ENCODE measurements at regions not wholly inside any gene's neighbourhood (a gene's known extent, or its start where the extent isn't known, plus 50 kb on each side); places are given as distances from the start of the nearest gene placed in this dataset.
"Not testable (repeated sequence)": the region's sequence is repeated elsewhere in the genome, so short reads cannot be mapped to it uniquely, and the experiment has no call there.

- DNase-seq, result peak; percentile 96
Observed at GRCh38 chr3:65030847-65031463, 343.2 kb upstream of the ADAMTS9 start.

- DNase-seq, result no peak
Observed at GRCh38 chr3:65030014-65030627, 342.3 kb upstream of the ADAMTS9 start.

- DNase-seq, result no peak
Observed at GRCh38 chr3:65029130-65029529, 341.3 kb upstream of the ADAMTS9 start.

- DNase-seq, result no peak
Observed at GRCh38 chr3:65028024-65028423, 340.2 kb upstream of the ADAMTS9 start.

- DNase-seq, result no peak
Observed at GRCh38 chr3:65027335-65027734, 339.5 kb upstream of the ADAMTS9 start.

- no peak for DNase-seq
Observed at GRCh38 chr3:65026151-65026550, 338.4 kb upstream of the ADAMTS9 start.

- DNase-seq, result no peak
Observed at GRCh38 chr3:65024148-65024547, 336.3 kb upstream of the ADAMTS9 start.

GRCh38 chr3:65020281-65021160 is 332.7 kb upstream of the ADAMTS9 start:
- no peak for DNase-seq

GRCh38 chr3:65019443-65020055 is 331.7 kb upstream of the ADAMTS9 start:
- no peak for DNase-seq

- DNase-seq, result no peak
Observed at GRCh38 chr3:65018801-65019200, 331.0 kb upstream of the ADAMTS9 start.

GRCh38 chr3:65017359-65017758 is 329.6 kb upstream of the ADAMTS9 start:
- DNase-seq, result no peak

- no peak for DNase-seq
Observed at GRCh38 chr3:65015711-65016110, 327.9 kb upstream of the ADAMTS9 start.

GRCh38 chr3:65013053-65013452 is 325.3 kb upstream of the ADAMTS9 start:
- DNase-seq, result no peak

GRCh38 chr3:65006300-65006739 is 318.5 kb upstream of the ADAMTS9 start:
- peak; percentile 95 for DNase-seq

GRCh38 chr3:65005486-65005885 is 317.7 kb upstream of the ADAMTS9 start:
- peak; percentile 86 for DNase-seq

- peak; percentile 10 for DNase-seq
Observed at GRCh38 chr3:65004795-65005295, 317.0 kb upstream of the ADAMTS9 start.

- peak; percentile 78 for DNase-seq
Observed at GRCh38 chr3:65004306-65004705, 316.5 kb upstream of the ADAMTS9 start.

- DNase-seq, result not testable (repeated sequence)
Observed at GRCh38 chr3:65001119-65001518, 313.3 kb upstream of the ADAMTS9 start.

GRCh38 chr3:64998317-64998716 is 310.5 kb upstream of the ADAMTS9 start:
- no peak for DNase-seq

- DNase-seq, result peak; percentile 15
Observed at GRCh38 chr3:64995857-64996551, 308.2 kb upstream of the ADAMTS9 start.

- no peak for DNase-seq
Observed at GRCh38 chr3:64993781-64994180, 306.0 kb upstream of the ADAMTS9 start.

GRCh38 chr3:64992530-64993285 is 304.9 kb upstream of the ADAMTS9 start:
- DNase-seq, result no peak

Measured in fibroblast of skin of right biceps (primary cell).